Fibroblast of the aortic adventitia (primary cell): ENCODE measurements at regions not wholly inside any gene's neighbourhood (a gene's known extent, or its start where the extent isn't known, plus 50 kb on each side); places are given as distances from the start of the nearest gene placed in this dataset.

ENCODE experiments used
- DNase-seq: peaks from one replicate; pipeline ENCODE4 v3.0.0-alpha.2; 2010; ENCODE audit warnings: low read depth
- H3K4me3 ChIP-seq: 2 replicates; pipeline ENCODE4 v1.5.1; 2011; ENCODE audit warnings: low read depth, mild to moderate bottlenecking, control low read depth, low read length, moderate library complexity
- CTCF ChIP-seq: IDR thresholded peaks from 2 replicates; pipeline ENCODE4 v1.5.1; 2011; ENCODE audit warnings: mild to moderate bottlenecking, low read length, control low read depth, inconsistent platforms; ENCODE audit not compliant: insufficient read depth

- peak; percentile 84 for DNase-seq
- TF ChIP-seq CTCF = peak; percentile 57
- no peak overlapping the region for H3K4me3 ChIP-seq
Observed at GRCh38 chr4:141375855-141376254, 155.2 kb downstream of the ZNF330 start.

GRCh38 chr4:141376769-141377168 is 156.1 kb downstream of the ZNF330 start:
- no peak for TF ChIP-seq CTCF
- H3K4me3 ChIP-seq = no peak overlapping the region

GRCh38 chr4:141387299-141387698 is 166.6 kb downstream of the ZNF330 start:
- H3K4me3 ChIP-seq = no peak overlapping the region
- TF ChIP-seq CTCF = no peak
- DNase-seq = peak; percentile 29

More at GRCh38 chr4:141376769-141377168, 156.1 kb downstream of the ZNF330 start:
- DNase-seq = no peak

GRCh38 chr4:141388481-141388880 is 167.8 kb downstream of the ZNF330 start:
- peak; percentile 69 for DNase-seq
- no peak for TF ChIP-seq CTCF
- H3K4me3 ChIP-seq = no peak overlapping the region

GRCh38 chr4:141389649-141390048 is 169.0 kb downstream of the ZNF330 start:
- TF ChIP-seq CTCF = no peak
- no peak overlapping the region for H3K4me3 ChIP-seq
- peak; percentile 65 for DNase-seq

- TF ChIP-seq CTCF = no peak
- no peak overlapping the region for H3K4me3 ChIP-seq
- DNase-seq = no peak
Observed at GRCh38 chr4:141390571-141390970, 169.9 kb downstream of the ZNF330 start.

- no peak for DNase-seq
- no peak overlapping the region for H3K4me3 ChIP-seq
- TF ChIP-seq CTCF = no peak
Observed at GRCh38 chr4:141391293-141391692, 170.6 kb downstream of the ZNF330 start.
